Epithelial cell of proximal tubule (primary cell): ENCODE measurements at regions not wholly inside any gene's neighbourhood (a gene's known extent, or its start where the extent isn't known, plus 50 kb on each side); places are given as distances from the start of the nearest gene placed in this dataset.

Source experiments
- DNase-seq: peaks from one replicate; pipeline ENCODE4 v3.0.0-alpha.2; 2011; ENCODE audit warnings: low read depth
- H3K4me3 ChIP-seq: 2 replicates; pipeline ENCODE4 v1.5.1; 2011; ENCODE audit warnings: low read depth, mild to moderate bottlenecking, low read length
- CTCF ChIP-seq: conservative IDR thresholded peaks from 2 replicates; pipeline ENCODE4 v1.5.1; 2012; ENCODE audit warnings: low read depth, mild to moderate bottlenecking, low read length

- no peak overlapping the region for H3K4me3 ChIP-seq
- no peak for TF ChIP-seq CTCF
- DNase-seq: no peak
Observed at GRCh38 chr16:59305850-59306249, 571.7 kb upstream of the GOT2 start.

- H3K4me3 ChIP-seq: no peak overlapping the region
- no peak for DNase-seq
- TF ChIP-seq CTCF: no peak
Observed at GRCh38 chr16:59296888-59297287, 562.8 kb upstream of the GOT2 start.

GRCh38 chr16:59295993-59296736 lies 562.0 kb upstream of the GOT2 start:
- no peak overlapping the region for H3K4me3 ChIP-seq
- no peak for DNase-seq
- no peak for TF ChIP-seq CTCF

- TF ChIP-seq CTCF: no peak
- DNase-seq: no peak
- no peak overlapping the region for H3K4me3 ChIP-seq
Observed at GRCh38 chr16:59295474-59295873, 561.4 kb upstream of the GOT2 start.

GRCh38 chr16:59290718-59291117 lies 556.6 kb upstream of the GOT2 start:
- DNase-seq: no peak
- H3K4me3 ChIP-seq: no peak overlapping the region
- no peak for TF ChIP-seq CTCF

- DNase-seq: no peak
- no peak for TF ChIP-seq CTCF
- H3K4me3 ChIP-seq: no peak overlapping the region
Observed at GRCh38 chr16:59289151-59289550, 555.0 kb upstream of the GOT2 start.

GRCh38 chr16:59274141-59274540 lies 540.0 kb upstream of the GOT2 start:
- no peak for TF ChIP-seq CTCF
- DNase-seq: no peak
- no peak overlapping the region for H3K4me3 ChIP-seq
